DMS153 treated with DMSO at 0.1 percent for 48 hours (cell line): ENCODE measurements at regions not wholly inside any gene's neighbourhood (a gene's known extent, or its start where the extent isn't known, plus 50 kb on each side); places are given as distances from the start of the nearest gene placed in this dataset.
"Not testable (repeated sequence)": the region's sequence is repeated elsewhere in the genome, so short reads cannot be mapped to it uniquely, and the experiment has no call there.

Experiments used
- DNase-seq: peaks from one replicate; lab custom pipeline; 2025; ENCODE audit not compliant: unreplicated experiment; lab: John Stamatoyannopoulos, UW

DNA sequence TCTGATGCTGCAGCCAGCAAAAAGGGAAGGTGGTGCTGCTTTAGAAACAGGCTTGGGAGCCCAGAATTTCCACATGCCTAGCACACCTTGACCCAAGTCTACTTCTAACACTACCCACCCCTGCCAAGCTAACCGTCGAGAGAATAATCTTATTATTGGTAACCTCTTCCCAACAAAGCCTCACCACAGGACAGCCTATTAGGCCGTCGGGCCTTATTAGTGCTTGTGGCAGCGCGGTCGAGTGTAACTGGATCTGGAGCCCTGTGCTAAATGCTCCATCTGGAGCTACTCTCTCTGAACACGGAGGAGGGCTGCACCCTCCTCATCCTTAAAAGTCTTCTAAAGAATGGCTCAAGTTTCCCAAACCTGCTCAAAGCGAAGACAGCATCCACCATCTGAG lies 165.5 kb upstream of the NFIA start:
- no peak for DNase-seq

DNA sequence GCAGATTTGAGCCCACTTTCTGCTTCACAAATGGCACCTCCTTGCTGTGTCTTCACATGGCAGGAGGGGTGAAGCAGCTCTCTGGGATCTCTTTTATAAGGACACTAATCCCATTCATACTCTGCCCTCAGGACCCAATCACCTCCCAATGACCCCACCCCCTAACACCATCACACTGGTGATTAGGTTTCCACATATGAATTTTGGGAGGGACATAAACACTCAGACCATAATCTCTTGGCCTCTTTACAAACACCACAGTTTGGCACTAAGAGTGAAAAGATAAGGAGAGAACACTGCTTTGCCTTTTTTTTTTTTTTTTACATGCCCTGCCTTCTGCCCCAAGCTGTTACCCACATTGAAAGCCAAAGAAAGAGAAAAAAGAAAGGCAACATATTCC lies 166.2 kb upstream of the NFIA start:
- DNase-seq: no peak

- DNase-seq: no peak
Measured at GRCh38 chr1:60915441-60915840, 166.9 kb upstream of the NFIA start.

GRCh38 chr1:60914982-60915381 lies 167.4 kb upstream of the NFIA start:
- DNase-seq: no peak

- not testable (repeated sequence) for DNase-seq
Measured at GRCh38 chr1:60913708-60914107, 168.7 kb upstream of the NFIA start.

DNA sequence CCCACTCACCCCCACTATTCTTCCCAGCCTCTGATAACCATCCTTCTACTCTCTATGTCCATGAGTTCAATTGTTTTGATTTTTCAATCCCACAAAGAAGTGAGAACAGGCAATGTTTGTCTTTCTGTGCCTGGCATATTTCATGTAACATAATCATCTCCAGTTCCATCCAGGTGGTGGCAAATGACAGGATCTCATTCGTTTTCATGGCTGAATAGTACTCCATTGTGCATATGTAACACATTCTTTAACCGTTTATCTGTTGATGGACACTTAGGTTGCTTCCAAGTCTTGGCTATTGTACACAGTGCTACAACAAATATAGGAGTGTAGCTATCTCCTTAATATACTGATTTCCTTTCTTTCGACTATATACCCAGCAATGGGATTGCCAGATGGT lies 169.3 kb upstream of the NFIA start:
- no peak for DNase-seq

DNA sequence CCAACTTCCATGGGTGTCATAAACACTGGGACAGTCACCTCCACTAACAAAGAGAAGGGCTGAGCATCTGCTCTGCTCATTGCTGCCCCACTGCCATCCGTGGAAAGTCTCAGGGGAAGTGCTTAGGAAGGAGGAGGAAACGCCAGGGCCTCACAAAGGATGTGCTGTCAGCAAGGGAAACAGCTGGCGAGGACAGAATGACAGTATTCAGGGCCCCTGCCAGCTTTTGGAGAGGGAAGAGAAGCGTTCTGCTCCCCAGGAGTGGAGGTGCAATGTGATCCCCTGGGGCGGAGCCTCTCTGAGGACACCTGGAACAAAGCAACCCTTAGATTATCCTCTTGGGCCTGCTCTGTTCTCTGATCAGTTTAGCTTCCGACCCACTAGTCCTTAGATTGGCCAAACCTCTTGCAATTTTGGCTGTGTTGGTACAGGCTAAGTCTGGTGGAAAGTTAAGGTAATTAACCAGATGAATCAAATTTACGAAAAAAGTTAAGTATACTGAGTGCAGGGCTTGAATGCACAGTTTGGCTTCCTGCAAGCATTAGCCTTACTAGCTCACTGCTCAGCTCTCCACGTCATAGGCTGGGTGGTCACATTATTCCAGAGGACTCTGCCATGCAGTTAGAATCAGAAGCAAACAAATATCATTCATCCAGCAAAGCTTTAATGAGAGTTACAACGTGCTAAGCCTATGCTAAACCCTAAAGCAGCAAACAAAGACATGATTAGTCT lies 170.2 kb upstream of the NFIA start:
- no peak for DNase-seq

GRCh38 chr1:60908159-60908558 lies 174.2 kb upstream of the NFIA start:
- DNase-seq: no peak

DNA sequence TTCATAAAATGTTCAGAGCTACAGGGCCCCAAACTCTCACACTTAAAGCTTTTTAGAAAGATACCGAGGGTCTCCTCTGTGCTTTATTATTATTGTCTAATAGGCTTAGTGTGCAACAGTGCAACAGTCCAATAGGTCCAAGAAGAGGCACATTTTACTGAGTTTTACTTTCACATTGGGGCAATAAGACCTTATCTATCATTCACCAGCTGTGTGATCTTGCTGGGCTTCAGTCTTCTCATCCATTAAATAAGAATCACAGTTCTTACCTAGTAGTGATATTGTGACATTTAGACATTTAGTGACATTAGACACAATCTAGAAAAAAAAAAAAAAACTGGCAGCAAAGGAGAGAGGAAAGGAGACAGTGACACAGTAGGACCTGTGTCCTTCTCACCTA lies 175.8 kb upstream of the NFIA start:
- DNase-seq: no peak

GRCh38 chr1:60906039-60906438 lies 176.3 kb upstream of the NFIA start:
- no peak for DNase-seq

DNA sequence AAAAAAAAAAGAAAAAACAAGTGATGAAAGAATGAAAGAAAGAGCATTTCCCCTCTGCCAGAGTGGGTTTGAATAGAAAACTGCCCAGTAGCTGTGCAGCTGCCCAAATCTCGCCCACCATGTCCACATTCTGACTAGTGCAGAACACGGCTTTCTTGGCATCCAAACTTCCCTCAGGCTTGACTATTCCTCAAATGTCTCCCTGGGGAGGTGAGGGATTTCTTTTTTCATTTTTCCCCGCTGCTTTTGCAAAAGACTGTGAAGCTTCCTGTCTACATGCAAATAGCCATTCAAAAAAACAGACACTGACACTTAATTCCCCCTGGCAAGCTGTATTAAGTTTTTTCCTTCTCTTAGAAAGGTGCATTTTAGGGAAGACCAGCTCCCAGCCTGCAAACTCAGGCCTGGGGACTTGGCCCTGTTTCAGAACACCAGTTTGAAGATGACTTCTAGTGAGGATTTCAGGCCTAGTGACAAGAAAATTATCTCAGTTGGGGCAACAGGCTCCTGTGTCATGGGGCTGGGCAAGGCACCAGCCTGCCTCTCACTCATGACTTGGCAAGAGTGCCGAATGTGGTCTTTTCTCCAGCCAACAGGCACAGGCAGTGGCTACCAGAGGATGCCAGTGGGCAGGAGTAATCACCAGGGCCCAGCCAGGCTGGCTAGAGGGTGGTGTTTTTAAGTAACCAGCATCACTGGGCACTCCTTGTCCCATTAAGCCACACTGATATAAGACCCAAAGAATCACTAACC lies 178.1 kb upstream of the NFIA start:
- no peak for DNase-seq

DNA sequence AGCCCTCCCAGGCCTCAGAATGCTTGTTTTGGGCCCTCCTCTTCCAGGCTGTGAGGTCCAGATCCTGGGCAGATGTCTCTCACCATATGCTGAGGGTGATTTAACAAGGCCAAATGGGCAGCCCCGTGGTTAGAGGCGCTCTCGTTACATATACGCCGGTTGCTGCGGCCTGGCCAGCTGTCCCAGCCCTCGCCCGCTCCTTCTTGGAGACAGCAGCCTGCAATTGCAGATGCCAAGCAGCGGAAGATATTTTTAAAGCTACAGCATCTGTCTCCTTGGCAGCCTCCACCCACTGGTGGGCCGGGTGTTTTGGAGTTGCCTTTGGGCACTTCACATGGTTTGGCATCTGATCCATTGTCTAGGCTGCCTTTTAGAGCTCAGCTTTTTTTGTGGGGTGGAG lies 178.8 kb upstream of the NFIA start:
- no peak for DNase-seq

DNA sequence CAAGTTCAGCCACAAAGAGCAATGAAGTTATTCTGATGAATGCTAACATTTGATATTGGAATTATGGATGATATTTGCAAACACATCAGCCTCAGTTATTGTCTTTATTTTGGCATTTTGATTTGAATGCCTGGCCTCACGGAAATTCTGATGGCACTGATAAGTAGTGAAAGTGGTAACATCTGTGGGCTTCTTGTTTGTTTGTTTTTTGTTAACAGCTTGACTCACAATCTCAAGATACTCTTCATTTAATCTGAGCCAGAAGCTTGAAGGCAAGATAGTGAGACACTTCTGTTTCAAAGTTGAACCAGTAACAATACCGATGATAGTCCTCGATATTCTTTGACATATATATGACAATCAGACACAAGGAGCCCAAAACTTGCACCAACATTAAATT lies 182.9 kb upstream of the NFIA start:
- DNase-seq: no peak

GRCh38 chr1:60898987-60899386 lies 183.4 kb upstream of the NFIA start:
- no peak for DNase-seq

- no peak for DNase-seq
Measured at GRCh38 chr1:60898413-60898812, 183.9 kb upstream of the NFIA start.

GRCh38 chr1:60896701-60897363 lies 185.5 kb upstream of the NFIA start:
- DNase-seq: no peak

DNA sequence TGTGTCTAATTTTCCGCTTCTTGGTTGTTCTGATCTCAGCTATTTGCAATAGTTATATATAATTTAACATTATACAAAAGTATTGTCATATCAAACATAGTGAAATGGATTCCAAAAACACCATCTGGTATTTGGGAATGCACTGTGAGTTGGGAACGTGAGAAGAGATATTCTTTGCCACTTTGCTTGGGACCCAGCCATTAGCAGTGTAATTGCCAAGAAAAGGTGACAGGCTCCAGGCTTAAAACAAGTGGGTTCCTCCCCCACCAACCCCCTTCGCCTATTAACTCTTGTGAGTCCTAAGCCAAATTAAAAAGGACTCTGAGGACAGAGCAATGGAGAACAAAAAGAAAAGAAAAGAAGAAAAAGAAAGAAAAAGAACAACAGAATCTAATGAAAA lies 186.7 kb upstream of the NFIA start:
- no peak for DNase-seq

DNA sequence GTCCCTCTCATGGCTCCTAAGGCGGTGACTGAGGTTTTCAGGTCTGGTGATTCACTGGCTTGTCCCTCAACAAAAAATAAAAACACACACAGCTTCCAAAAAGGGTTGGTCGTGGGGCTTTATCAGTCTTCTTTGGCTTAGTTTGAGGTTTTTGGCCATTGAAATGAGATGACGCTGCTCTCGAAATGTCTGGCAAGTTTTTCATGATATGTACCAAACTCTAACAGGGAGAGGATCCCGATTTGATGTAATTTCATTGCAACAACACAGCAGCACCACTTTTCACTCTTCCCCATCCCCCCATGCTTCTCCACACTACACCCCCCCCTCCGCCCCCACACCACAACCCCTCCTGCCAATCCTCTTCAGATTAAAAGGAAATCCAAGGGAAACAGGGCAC lies 187.1 kb upstream of the NFIA start:
- DNase-seq: no peak

DNA sequence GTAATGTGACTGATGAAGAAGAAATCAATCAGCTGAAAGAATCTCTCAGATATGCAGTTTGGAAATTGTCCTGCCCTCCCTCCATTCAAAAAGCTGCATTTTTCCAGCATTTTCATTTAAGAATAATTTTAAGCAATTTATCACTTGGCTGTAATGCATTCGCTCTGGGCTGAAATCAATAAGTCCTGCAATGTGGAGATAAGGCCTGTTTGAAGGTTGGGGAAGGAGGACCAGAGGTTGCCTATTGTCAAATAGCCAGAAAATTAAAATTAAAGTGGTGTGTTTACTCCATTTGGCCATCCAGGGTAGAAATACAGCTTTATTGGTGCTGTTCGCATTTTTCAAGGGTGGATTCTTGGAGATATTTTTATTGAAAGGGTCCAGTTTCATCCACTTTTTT lies 187.6 kb upstream of the NFIA start:
- no peak for DNase-seq

- no peak for DNase-seq
Measured at GRCh38 chr1:60894130-60894529, 188.2 kb upstream of the NFIA start.

DNA sequence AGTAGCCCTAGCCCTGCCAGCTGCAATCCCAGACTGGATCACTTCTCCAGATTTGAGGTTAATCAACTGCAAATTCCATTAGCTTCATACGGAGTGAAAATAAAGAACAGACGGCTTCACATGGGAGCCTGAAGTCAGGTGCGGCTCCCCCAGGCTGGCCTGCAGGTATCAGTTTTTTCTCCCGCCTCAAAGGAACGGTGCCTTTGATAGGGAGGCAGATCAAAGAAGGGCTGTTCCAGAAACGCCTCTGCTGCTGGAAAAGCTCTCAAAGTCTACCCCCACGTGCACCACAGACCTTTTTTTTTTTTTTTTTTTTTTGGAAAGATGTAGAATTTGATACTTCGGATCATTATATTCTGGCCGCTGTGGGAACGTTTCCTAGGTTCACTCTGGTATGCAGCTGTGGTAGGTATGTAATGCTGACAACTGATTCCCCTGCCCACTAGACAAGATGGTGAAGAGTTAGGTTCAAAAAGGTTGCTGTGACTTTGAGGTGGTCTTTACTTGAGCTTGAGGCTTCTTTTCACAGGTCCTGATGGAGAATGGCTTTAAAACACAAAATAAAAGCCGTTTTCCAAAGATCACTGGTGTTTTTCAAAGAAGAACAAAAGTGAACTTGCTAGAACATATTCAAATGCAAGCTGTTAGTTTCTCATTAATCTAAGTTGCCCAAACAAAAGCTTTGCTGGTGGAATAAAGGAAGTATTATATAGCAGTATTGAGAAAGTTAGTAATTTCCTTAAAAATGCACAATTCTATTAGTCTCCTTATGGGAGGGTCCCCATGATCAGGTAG lies 189.0 kb upstream of the NFIA start:
- no peak for DNase-seq
